ENCODE measurements at regions not wholly inside any gene's neighbourhood (a gene's known extent, or its start where the extent isn't known, plus 50 kb on each side); places are given as distances from the start of the nearest gene placed in this dataset.

DNA sequence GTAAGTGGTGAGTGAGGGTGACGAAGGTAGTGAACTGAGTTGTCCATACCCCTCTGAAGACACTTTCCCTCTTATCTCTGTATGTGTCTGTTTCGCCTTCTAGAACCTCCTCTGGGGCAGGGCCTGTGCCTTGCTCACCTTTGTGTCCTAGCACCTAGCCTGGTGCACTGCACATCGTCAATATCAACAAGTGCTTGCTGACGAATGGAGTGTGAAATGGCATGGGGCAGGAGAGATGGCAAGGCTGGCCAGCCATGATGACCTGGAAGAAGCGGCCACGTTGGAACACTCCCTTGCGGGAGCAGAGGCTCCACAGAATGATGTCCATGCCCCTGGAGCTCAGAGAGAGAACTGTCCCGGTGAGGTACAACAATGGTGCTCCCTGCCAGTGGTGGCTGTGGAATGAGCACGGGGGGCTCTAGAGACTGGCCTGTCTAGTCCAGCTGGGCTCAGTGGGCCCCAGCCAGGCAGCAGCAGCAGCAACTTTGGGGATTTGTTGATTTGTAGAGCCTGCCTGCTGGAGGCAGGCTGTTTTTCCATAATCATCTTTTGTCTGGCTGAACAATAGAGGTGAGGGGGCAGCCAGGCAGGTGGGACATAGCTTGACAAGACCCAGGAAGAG lies 112.2 kb upstream of the PJA1 start:
- no peak for DNase-seq

GRCh38 chrX:69268611-69269010 lies 103.4 kb upstream of the PJA1 start:
- DNase-seq = no peak

DNA sequence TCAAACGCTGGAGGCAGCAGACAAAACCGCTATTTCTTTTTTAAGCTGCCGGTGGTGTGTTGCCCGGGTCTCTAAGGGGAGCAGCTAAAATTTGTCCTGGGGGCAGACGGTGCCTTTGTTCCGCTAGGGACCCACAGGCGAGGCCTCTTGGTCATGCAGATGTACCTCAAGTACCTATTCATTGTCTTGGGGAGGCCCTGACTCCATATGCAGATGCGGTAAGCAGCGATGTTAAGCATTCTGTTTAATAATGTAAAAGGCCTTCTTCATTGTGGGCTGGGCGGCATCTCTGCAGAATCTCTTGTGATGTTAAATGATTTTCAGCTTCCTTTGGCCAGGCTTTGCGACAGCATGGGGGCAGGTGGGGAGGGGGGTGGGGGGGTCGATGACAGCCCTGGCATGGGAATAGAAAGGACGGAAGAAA lies 98.9 kb upstream of the PJA1 start:
- DNase-seq = no peak

GRCh38 chrX:69263251-69263820 lies 98.1 kb upstream of the PJA1 start:
- DNase-seq = no peak

- no peak for DNase-seq
Observed at GRCh38 chrX:69262036-69262936, 97.0 kb upstream of the PJA1 start.

GRCh38 chrX:69260169-69260568 lies 94.9 kb upstream of the PJA1 start:
- DNase-seq = no peak

- DNase-seq = no peak
Observed at GRCh38 chrX:69258893-69259292, 93.6 kb upstream of the PJA1 start.

- peak in 2 of 14 donors; percentile 9 to 21 for DNase-seq
Observed at GRCh38 chrX:69257499-69258127, 92.4 kb upstream of the PJA1 start.

DNA sequence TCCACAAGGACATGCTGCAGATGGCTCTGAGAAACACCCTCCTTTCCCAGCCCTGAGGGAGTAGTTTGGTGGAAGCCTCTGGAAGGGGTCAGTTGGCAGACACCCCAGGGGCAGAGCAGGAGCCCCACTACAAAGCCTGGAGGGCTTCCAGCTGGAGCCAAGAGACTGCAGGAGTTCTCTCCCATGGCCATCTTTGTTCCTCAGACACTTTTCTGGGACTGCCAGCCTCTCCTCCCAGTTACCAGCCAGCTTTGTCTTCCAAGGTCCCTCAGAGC lies 91.0 kb upstream of the PJA1 start:
- DNase-seq = peak in 1 of 14 donors; percentile 9

GRCh38 chrX:69255441-69256290 lies 90.4 kb upstream of the PJA1 start:
- DNase-seq = no peak

GRCh38 chrX:69253821-69254220 lies 88.6 kb upstream of the PJA1 start:
- DNase-seq = no peak

- DNase-seq = peak in 1 of 14 donors; percentile 9
Observed at GRCh38 chrX:69243276-69243675, 78.0 kb upstream of the PJA1 start.

- DNase-seq = peak in 2 of 14 donors; percentile 27 to 80
Observed at GRCh38 chrX:69238887-69239231, 73.6 kb upstream of the PJA1 start.

- DNase-seq = peak in 13 of 14 donors; percentile 9 to 89 (median 54)
Observed at GRCh38 chrX:69238114-69238886, 73.0 kb upstream of the PJA1 start.

- DNase-seq = peak in 1 of 14 donors; percentile 22
Observed at GRCh38 chrX:69237236-69237635, 72.0 kb upstream of the PJA1 start.

DNA sequence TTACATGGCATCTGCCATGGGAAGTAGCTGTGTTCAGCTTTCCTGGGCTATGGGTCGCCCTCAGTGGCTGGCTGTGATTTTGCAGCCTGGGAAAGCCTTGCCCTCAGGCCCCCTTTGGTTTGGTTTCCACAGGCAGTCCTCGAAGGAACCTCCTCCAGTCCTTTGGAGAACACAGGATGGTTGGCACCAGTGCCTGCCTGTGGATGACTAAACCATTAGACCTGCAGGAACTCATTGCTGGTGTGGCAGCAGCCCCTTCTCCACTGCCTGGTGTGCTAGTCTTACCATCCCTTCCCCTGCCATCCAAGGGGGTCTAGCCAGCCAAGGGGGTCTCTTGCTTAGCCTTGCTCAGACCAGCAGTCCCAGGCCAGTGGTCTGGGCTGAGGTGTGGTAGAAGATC lies 71.4 kb upstream of the PJA1 start:
- DNase-seq = no peak

GRCh38 chrX:69234624-69235023 lies 69.4 kb upstream of the PJA1 start:
- no peak for DNase-seq

- no peak for DNase-seq
Observed at GRCh38 chrX:69232945-69233344, 67.7 kb upstream of the PJA1 start.

DNA sequence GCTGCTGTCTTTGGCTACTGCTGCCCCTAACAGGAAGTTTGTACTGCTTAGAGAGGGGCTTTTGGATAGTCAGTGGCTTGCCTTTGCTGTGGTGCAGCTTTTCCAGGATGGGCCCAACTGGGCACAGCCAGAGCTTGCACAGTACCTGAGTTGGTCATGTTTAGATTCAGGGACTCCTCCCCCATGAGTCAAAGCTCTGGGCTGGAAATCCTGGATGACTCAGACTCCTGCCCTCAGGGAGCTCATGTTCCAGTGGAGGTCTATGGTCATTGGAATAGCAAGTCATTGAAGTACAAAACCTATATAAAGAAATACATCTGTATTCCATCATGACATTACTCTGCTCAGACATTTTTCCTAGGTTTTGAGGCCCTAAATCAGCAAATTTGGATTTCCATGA lies 66.7 kb upstream of the PJA1 start:
- no peak for DNase-seq

- DNase-seq = no peak
Observed at GRCh38 chrX:69229436-69229835, 64.2 kb upstream of the PJA1 start.

- no peak for DNase-seq
Observed at GRCh38 chrX:69228732-69229131, 63.5 kb upstream of the PJA1 start.
